Right atrium auricular region (tissue), 2 donors: ENCODE measurements at regions not wholly inside any gene's neighbourhood (a gene's known extent, or its start where the extent isn't known, plus 50 kb on each side); places are given as distances from the start of the nearest gene placed in this dataset.

Experiments used
- DNase-seq: peaks from one replicate; pipeline ENCODE4 v3.0.0-alpha.2; 2019; ENCODE audit warnings: low spot score
- H3K27ac ChIP-seq, 2 donors: fragments of 200-600 bp; sonication (generic); 1 replicate in 1 of 2; 2 replicates in 1 of 2; pipeline ENCODE4 v1.5.1; 2016 to 2019
- H3K27me3 ChIP-seq, 2 donors: fragments of 200-600 bp; sonication (generic); one replicate each; pipeline versions ENCODE4 v1.5.1 to v1.6.0; 2017 to 2019
- H3K36me3 ChIP-seq: fragments of 200-600 bp; sonication (generic); one replicate; pipeline ENCODE4 v1.5.1; 2016
- H3K4me1 ChIP-seq, 2 donors: fragments of 200-600 bp; sonication (generic); one replicate each; pipeline versions ENCODE4 v1.5.1 to v1.6.0; 2017 to 2019
- H3K4me3 ChIP-seq, 2 donors: fragments of 200-600 bp; sonication (generic); 1 replicate in 1 of 2; 2 replicates in 1 of 2; pipeline ENCODE4 v1.5.1; 2017 to 2019; ENCODE audit warnings: mild to moderate bottlenecking in 1 of 2, moderate library complexity in 1 of 2
- H3K9me3 ChIP-seq, 2 donors: fragments of 200-600 bp; sonication (generic); one replicate each; pipeline ENCODE4 v1.5.1; 2019
- CTCF ChIP-seq, 2 donors: fragments of 200-600 bp; sonication (generic); IDR thresholded peaks; one replicate each; pipeline ENCODE4 v1.5.1; 2019; ENCODE audit warnings: antibody characterized with exemption in 2 of 2

DNA sequence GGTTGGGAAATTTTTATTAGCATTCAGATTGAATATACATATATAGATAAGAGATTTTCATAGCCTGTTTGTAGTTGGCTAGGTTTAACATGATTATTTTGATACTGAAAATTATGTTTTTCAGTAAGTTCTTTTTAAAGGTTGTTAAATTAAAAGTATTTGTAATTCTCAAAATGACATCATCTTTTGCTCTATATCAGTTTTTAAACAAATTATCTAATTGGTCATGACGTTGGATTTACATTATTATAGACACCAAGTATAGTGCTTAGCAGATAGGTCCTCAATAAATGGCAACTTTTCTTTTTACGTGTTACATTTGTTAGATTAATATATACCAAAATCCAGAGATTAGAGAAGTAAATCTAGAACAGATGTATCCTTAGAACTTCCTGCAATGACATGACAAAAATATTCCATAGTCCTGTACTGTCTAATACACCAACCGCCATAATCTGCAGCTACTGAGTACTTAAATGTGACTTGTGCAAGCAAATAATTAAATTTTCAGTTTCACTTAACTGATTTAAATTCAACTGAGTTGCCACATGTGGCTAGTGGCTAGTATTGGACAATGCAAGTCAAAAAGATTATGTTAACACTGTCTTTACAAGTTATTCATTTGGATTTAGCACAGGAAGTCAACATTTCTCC lies 1613.1 kb upstream of the TENM3 start:
- Histone ChIP-seq H3K27me3 (no peaks in the 10 kb centered on the region), H3K9me3 (no peaks in the 10 kb centered on the region), H3K4me3 (no peak overlapping the region), H3K36me3 (no peaks in the 10 kb centered on the region), H3K4me1 (no peaks in the 10 kb centered on the region), H3K27ac (no peak overlapping the region)
- no peak for DNase-seq
- no peak for TF ChIP-seq CTCF (IDR thresholded peaks at IDR 0.05)

DNA sequence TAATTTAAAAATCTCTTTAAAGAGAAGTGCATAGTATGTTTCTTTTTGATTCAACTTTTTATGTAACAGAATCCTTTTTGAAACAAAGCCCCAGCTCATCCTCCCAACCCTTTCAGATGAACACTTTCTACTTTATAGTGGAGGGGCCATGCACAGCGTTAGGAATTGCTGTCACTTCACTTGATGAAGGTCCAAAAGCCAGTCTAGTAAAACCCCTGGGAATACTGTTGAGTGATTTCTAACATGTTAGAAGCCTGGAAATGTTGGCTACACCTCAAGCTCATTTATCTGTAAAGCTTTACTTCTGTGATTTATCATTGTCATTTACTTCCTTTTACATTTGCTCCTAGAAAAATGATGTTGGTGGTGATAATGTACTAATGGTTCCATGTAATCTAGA lies 1608.9 kb upstream of the TENM3 start:
- no peak for DNase-seq
- Histone ChIP-seq H3K4me1 (no peaks in the 10 kb centered on the region), H3K9me3 (no peaks in the 10 kb centered on the region), H3K4me3 (no peak overlapping the region), H3K27ac (no peak overlapping the region), H3K27me3 (no peaks in the 10 kb centered on the region), H3K36me3 (no peaks in the 10 kb centered on the region)
- no peak for TF ChIP-seq CTCF (IDR thresholded peaks at IDR 0.05)

DNA sequence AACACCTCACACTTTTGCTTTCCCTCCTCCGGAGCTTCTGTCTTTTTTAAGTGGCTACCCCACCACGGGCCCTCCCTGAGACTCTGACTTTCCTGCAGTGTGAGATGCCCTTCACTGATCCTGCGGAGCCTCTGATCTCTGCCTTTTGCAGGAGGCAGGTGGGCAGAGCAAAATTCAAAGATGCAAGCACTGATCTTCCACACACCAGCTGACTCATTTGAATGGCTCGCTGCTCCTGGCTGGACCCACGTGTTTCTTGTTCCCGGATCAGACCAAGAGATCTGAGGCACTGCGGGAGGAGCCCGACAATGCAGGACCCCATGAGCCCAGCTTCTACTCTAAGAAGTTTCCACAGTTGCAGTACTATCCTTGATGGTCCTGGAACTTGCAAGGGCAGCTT lies 1607.9 kb upstream of the TENM3 start:
- H3K27me3 ChIP-seq = no peaks in the 10 kb centered on the region
- H3K4me1 ChIP-seq = no peaks in the 10 kb centered on the region
- no peak for TF ChIP-seq CTCF (IDR thresholded peaks at IDR 0.05)

GRCh38 chr4:180636696-180637404 lies 1606.4 kb upstream of the TENM3 start:
- H3K36me3 ChIP-seq = no peaks in the 10 kb centered on the region
- no peak overlapping the region for H3K4me3 ChIP-seq
- H3K27ac ChIP-seq = no peak overlapping the region
- no peaks in the 10 kb centered on the region for H3K9me3 ChIP-seq
- DNase-seq = no peak
- H3K4me1 ChIP-seq = no peaks in the 10 kb centered on the region
- no peaks in the 10 kb centered on the region for H3K27me3 ChIP-seq
- no peak for TF ChIP-seq CTCF (IDR thresholded peaks at IDR 0.05)

More for the DNA sequence above, 1607.9 kb upstream of the TENM3 start:
- no peak overlapping the region for H3K4me3 ChIP-seq
- H3K36me3 ChIP-seq = no peaks in the 10 kb centered on the region
- H3K27ac ChIP-seq = no peak overlapping the region
- DNase-seq = no peak
- no peaks in the 10 kb centered on the region for H3K9me3 ChIP-seq

GRCh38 chr4:180637616-180638015 lies 1605.6 kb upstream of the TENM3 start:
- Histone ChIP-seq H3K4me3 (no peak overlapping the region), H3K27ac (no peak overlapping the region), H3K36me3 (no peaks in the 10 kb centered on the region), H3K9me3 (no peaks in the 10 kb centered on the region), H3K4me1 (no peaks in the 10 kb centered on the region), H3K27me3 (no peaks in the 10 kb centered on the region)
- no peak for TF ChIP-seq CTCF (IDR thresholded peaks at IDR 0.05)
- DNase-seq = no peak
